ENCODE measurements at regions not wholly inside any gene's neighbourhood (a gene's known extent, or its start where the extent isn't known, plus 50 kb on each side); places are given as distances from the start of the nearest gene placed in this dataset.

GRCh38 chr2:228625481-228625880 lies 444.0 kb upstream of the SPHKAP start:
- no peak for TF ChIP-seq CTCF (IDR thresholded peaks at IDR 0.05; ENCODE audit: low read length)
- no peak for TF ChIP-seq EZH2 (IDR thresholded peaks at IDR 0.05; ENCODE audit: borderline replicate concordance, low read length)
- Histone ChIP-seq H3K36me3 (ENCODE audit: insufficient read depth, low read length) (no peaks in the 10 kb centered on the region), H3K4me3 (ENCODE audit: low read depth, low read length, poor library complexity, severe bottlenecking) (no peak overlapping the region), H3K4me1 (ENCODE audit: insufficient read depth, low read length, severe bottlenecking) (no peaks in the 10 kb centered on the region), H3K27ac (ENCODE audit: low read depth, low read length, poor library complexity, severe bottlenecking) (no peak overlapping the region), H3K9me3 (ENCODE audit: low read length) (no peaks in the 10 kb centered on the region), H3K27me3 (ENCODE audit: insufficient read depth, low read length) (no peaks in the 10 kb centered on the region), H3K9me2 (ENCODE audit: low read depth, low read length) (no peaks in the 10 kb centered on the region), H3F3A (ENCODE audit: insufficient read depth, low read length) (no peaks in the 10 kb centered on the region), H4K20me1 (ENCODE audit: insufficient read depth, low read length) (no peaks in the 10 kb centered on the region), H3K79me2 (ENCODE audit: insufficient read depth, low read length) (no peaks in the 10 kb centered on the region), H3K4me2 (ENCODE audit: low read length) (no peak overlapping the region), H2AFZ (ENCODE audit: low read length) (no peak overlapping the region), H3K9ac (ENCODE audit: low read length) (no peak overlapping the region)

DNA sequence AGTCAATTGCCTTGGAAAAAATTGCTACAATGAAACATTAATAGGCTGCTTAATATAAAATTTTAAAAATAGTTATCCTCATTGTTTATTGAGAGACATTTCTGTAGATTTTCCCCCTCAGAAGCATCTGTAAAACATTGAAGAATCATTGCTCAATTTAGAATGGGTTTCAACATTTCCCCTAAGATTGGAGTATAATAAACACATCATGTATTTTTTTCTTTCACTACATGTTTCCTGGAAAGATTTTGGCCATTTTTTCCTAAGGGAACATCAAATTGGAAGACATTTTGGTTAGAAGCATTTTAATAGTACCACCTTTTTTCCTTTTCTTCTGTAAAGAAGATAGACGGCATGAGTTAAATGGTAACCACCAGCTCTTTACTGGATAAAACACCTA lies 443.2 kb upstream of the SPHKAP start:
- H3K4me1 ChIP-seq (ENCODE audit: insufficient read depth, low read length, severe bottlenecking) = no peaks in the 10 kb centered on the region
- H3K4me2 ChIP-seq (ENCODE audit: low read length) = no peak overlapping the region
- no peak overlapping the region for H2AFZ ChIP-seq (ENCODE audit: low read length)
- H3F3A ChIP-seq (ENCODE audit: insufficient read depth, low read length) = no peaks in the 10 kb centered on the region
- H3K9me2 ChIP-seq (ENCODE audit: low read depth, low read length) = no peaks in the 10 kb centered on the region
- no peak overlapping the region for H3K9ac ChIP-seq (ENCODE audit: low read length)
- H3K36me3 ChIP-seq (ENCODE audit: insufficient read depth, low read length) = no peaks in the 10 kb centered on the region
- TF ChIP-seq CTCF (IDR thresholded peaks at IDR 0.05; ENCODE audit: low read length) = no peak
- TF ChIP-seq EZH2 (IDR thresholded peaks at IDR 0.05; ENCODE audit: borderline replicate concordance, low read length) = no peak
- no peak overlapping the region for H3K27ac ChIP-seq (ENCODE audit: low read depth, low read length, poor library complexity, severe bottlenecking)
- no peak overlapping the region for H3K4me3 ChIP-seq (ENCODE audit: low read depth, low read length, poor library complexity, severe bottlenecking)
- H3K79me2 ChIP-seq (ENCODE audit: insufficient read depth, low read length) = no peaks in the 10 kb centered on the region
- no peaks in the 10 kb centered on the region for H3K9me3 ChIP-seq (ENCODE audit: low read length)
- H4K20me1 ChIP-seq (ENCODE audit: insufficient read depth, low read length) = no peaks in the 10 kb centered on the region
- H3K27me3 ChIP-seq (ENCODE audit: insufficient read depth, low read length) = no peaks in the 10 kb centered on the region

GRCh38 chr2:228615496-228615895 lies 434.0 kb upstream of the SPHKAP start:
- H3F3A ChIP-seq (ENCODE audit: insufficient read depth, low read length) = no peaks in the 10 kb centered on the region
- H4K20me1 ChIP-seq (ENCODE audit: insufficient read depth, low read length) = no peaks in the 10 kb centered on the region
- no peaks in the 10 kb centered on the region for H3K36me3 ChIP-seq (ENCODE audit: insufficient read depth, low read length)
- H3K27me3 ChIP-seq (ENCODE audit: insufficient read depth, low read length) = no peaks in the 10 kb centered on the region
- H3K9me3 ChIP-seq (ENCODE audit: low read length) = no peaks in the 10 kb centered on the region
- H3K27ac ChIP-seq (ENCODE audit: low read depth, low read length, poor library complexity, severe bottlenecking) = no peak overlapping the region
- no peaks in the 10 kb centered on the region for H3K9me2 ChIP-seq (ENCODE audit: low read depth, low read length)
- H3K9ac ChIP-seq (ENCODE audit: low read length) = no peak overlapping the region
- H3K4me3 ChIP-seq (ENCODE audit: low read depth, low read length, poor library complexity, severe bottlenecking) = no peak overlapping the region
- H2AFZ ChIP-seq (ENCODE audit: low read length) = no peak overlapping the region
- no peaks in the 10 kb centered on the region for H3K79me2 ChIP-seq (ENCODE audit: insufficient read depth, low read length)
- TF ChIP-seq CTCF (IDR thresholded peaks at IDR 0.05; ENCODE audit: low read length) (no peak), EZH2 (IDR thresholded peaks at IDR 0.05; ENCODE audit: borderline replicate concordance, low read length) (no peak)
- H3K4me2 ChIP-seq (ENCODE audit: low read length) = no peak overlapping the region
- no peaks in the 10 kb centered on the region for H3K4me1 ChIP-seq (ENCODE audit: insufficient read depth, low read length, severe bottlenecking)
